ENCODE measurements at regions not wholly inside any gene's neighbourhood (a gene's known extent, or its start where the extent isn't known, plus 50 kb on each side); places are given as distances from the start of the nearest gene placed in this dataset.

GRCh38 chr4:23212558-23212957 is 519.8 kb downstream of the GBA3 start:
- no peak overlapping the region for H3K4me3 ChIP-seq (ENCODE audit: low read depth, low read length)
- TF ChIP-seq CTCF (IDR thresholded peaks at IDR 0.05; ENCODE audit: insufficient read depth, low read length, missing control alignments): no peak
- CTCF ChIA-PET: no interaction called here
- no peak for DNase-seq (ENCODE audit: low read depth, low spot score)
- POLR2A ChIA-PET: no interaction called here

GRCh38 chr4:23207059-23207458 is 514.3 kb downstream of the GBA3 start:
- CTCF ChIA-PET: no interaction called here
- no peak overlapping the region for H3K4me3 ChIP-seq (ENCODE audit: low read depth, low read length)
- no peak for TF ChIP-seq CTCF (IDR thresholded peaks at IDR 0.05; ENCODE audit: insufficient read depth, low read length, missing control alignments)
- POLR2A ChIA-PET: no interaction called here
- no peak for DNase-seq (ENCODE audit: low read depth, low spot score)

- DNase-seq (ENCODE audit: low read depth, low spot score): no peak
- TF ChIP-seq CTCF (IDR thresholded peaks at IDR 0.05; ENCODE audit: insufficient read depth, low read length, missing control alignments): no peak
- H3K4me3 ChIP-seq (ENCODE audit: low read depth, low read length): no peak overlapping the region
- CTCF ChIA-PET: no interaction called here
- POLR2A ChIA-PET: no interaction called here
Measured at GRCh38 chr4:23202712-23203247, 510.0 kb downstream of the GBA3 start.

GRCh38 chr4:23194751-23195150 is 502.0 kb downstream of the GBA3 start:
- CTCF ChIA-PET: no interaction called here
- TF ChIP-seq CTCF (IDR thresholded peaks at IDR 0.05; ENCODE audit: insufficient read depth, low read length, missing control alignments): no peak
- H3K4me3 ChIP-seq (ENCODE audit: low read depth, low read length): no peak overlapping the region
- no peak for DNase-seq (ENCODE audit: low read depth, low spot score)
- POLR2A ChIA-PET: no interaction called here

- no peak for TF ChIP-seq CTCF (IDR thresholded peaks at IDR 0.05; ENCODE audit: insufficient read depth, low read length, missing control alignments)
- POLR2A ChIA-PET: no interaction called here
- CTCF ChIA-PET: no interaction called here
Measured at GRCh38 chr4:23174179-23174578, 481.4 kb downstream of the GBA3 start.

GRCh38 chr4:23171976-23172375 is 479.2 kb downstream of the GBA3 start:
- H3K4me3 ChIP-seq (ENCODE audit: low read depth, low read length): no peak overlapping the region
- no peak for TF ChIP-seq CTCF (IDR thresholded peaks at IDR 0.05; ENCODE audit: insufficient read depth, low read length, missing control alignments)
- no peak for DNase-seq (ENCODE audit: low read depth, low spot score)
- POLR2A ChIA-PET: no interaction called here
- CTCF ChIA-PET: no interaction called here

More at GRCh38 chr4:23174179-23174578, 481.4 kb downstream of the GBA3 start:
- no peak for DNase-seq (ENCODE audit: low read depth, low spot score)
- no peak overlapping the region for H3K4me3 ChIP-seq (ENCODE audit: low read depth, low read length)

Data from AG04449 (cell line).